HCT116 (cell line): ENCODE measurements at regions not wholly inside any gene's neighbourhood (a gene's known extent, or its start where the extent isn't known, plus 50 kb on each side); places are given as distances from the start of the nearest gene placed in this dataset.

ENCODE experiments used
- JUND ChIP-seq: IDR thresholded peaks from 2 replicates; pipeline ENCODE4 v1.6.1; 2012
- SIN3A ChIP-seq: IDR thresholded peaks from 2 replicates; pipeline ENCODE4 v1.6.1; 2012; ENCODE audit warnings: low read depth
- TF ChIP-seq, protein P1 (sequence below), 3 experiments: fragments of 200-600 bp in 1 of 3; sonication (generic) in 1 of 3; IDR thresholded peaks in 2 of 3; conservative IDR thresholded peaks in 1 of 3; 2 replicates each; pipeline ENCODE4 v1.5.1; 2012 to 2017; ENCODE audit warnings: low read depth in 2 of 3, low read length in 2 of 3, antibody characterized with exemption in 1 of 3, borderline replicate concordance in 1 of 3, control low read depth in 1 of 3, mild to moderate bottlenecking in 1 of 3, mixed read lengths in 1 of 3, mixed run types in 1 of 3, moderate library complexity in 1 of 3; ENCODE audit not compliant: insufficient read depth in 1 of 3

DNA sequence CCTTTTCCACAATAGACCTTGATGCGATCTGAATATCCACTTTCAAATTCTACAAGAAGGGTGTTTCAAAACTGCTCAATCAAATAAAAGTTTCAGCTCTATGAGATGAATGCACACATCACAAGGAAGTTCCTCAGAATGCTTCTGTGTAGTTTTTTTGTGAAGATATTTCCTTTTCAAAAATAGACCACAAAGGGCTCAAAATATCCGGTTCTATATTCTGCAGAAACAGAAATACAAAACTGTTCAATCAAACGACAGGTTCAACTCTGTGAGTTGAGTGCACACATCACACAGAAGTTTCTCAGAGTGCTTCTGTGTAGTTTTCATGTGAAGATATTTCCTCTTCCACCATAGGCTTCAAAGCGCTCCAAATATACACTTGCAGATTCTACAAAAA lies 293.9 kb upstream of the DEFB115 start:
- TF ChIP-seq JUND (no peak), SIN3A (no peak)
- TF ChIP-seq, protein P1, sequence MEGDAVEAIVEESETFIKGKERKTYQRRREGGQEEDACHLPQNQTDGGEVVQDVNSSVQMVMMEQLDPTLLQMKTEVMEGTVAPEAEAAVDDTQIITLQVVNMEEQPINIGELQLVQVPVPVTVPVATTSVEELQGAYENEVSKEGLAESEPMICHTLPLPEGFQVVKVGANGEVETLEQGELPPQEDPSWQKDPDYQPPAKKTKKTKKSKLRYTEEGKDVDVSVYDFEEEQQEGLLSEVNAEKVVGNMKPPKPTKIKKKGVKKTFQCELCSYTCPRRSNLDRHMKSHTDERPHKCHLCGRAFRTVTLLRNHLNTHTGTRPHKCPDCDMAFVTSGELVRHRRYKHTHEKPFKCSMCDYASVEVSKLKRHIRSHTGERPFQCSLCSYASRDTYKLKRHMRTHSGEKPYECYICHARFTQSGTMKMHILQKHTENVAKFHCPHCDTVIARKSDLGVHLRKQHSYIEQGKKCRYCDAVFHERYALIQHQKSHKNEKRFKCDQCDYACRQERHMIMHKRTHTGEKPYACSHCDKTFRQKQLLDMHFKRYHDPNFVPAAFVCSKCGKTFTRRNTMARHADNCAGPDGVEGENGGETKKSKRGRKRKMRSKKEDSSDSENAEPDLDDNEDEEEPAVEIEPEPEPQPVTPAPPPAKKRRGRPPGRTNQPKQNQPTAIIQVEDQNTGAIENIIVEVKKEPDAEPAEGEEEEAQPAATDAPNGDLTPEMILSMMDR (IDR thresholded peaks at IDR 0.05 in 2 of 3, conservative IDR thresholded peaks at IDR 0.05 in 1 of 3; ENCODE audit: borderline replicate concordance in 1 of 3, insufficient read depth in 1 of 3, low read depth in 2 of 3, low read length in 2 of 3) = no peak
